HEK293 (cell line): ENCODE measurements at regions not wholly inside any gene's neighbourhood (a gene's known extent, or its start where the extent isn't known, plus 50 kb on each side); places are given as distances from the start of the nearest gene placed in this dataset.

ENCODE experiments used
- OSR2 ChIP-seq: fragments of 450-650 bp; formaldehyde crosslinking; IDR thresholded peaks from 2 replicates; pipeline ENCODE4 v1.5.1; 2016; ENCODE audit warnings: missing biosample characterization, missing genetic modification characterization
- ZNF624 ChIP-seq: fragments of 450-650 bp; formaldehyde crosslinking; IDR thresholded peaks from 2 replicates; pipeline ENCODE4 v1.5.1; 2017; ENCODE audit warnings: missing biosample characterization, missing genetic modification characterization
- TF ChIP-seq, protein P1 (sequence below): fragments of 450-650 bp; formaldehyde crosslinking; IDR thresholded peaks from 2 replicates; pipeline ENCODE4 v1.5.1; 2016; ENCODE audit warnings: missing biosample characterization, missing genetic modification characterization
- TF ChIP-seq, protein P2 (sequence below): fragments of 450-650 bp; formaldehyde crosslinking; IDR thresholded peaks from 2 replicates; pipeline ENCODE4 v1.5.1; 2016; ENCODE audit warnings: missing biosample characterization, missing genetic modification characterization

DNA sequence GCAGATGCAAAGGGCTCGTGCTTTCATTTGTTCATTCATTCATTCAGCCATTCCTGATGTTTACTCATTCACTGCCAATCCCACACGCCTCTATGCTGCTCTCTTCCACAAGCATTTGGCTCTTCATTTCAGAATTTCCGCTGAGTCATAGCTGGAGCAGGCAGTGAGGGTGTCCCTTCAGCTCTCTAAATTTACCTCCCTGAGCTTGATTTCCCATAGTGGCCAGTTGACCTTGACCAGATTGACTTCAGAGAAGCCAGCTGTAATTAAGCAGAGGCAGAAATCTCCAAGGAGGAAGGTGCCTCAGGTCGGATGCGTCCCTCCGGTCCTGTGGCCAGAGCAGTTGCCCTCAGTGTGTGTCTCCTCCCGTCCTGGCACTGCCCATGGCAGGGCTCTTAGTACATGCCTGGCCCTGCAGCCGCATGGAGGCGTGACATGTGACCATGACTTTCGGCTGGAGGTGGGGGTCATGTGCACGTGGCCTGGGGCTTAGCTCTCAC is 267.2 kb upstream of the ECI2 start:
- TF ChIP-seq, protein P1, sequence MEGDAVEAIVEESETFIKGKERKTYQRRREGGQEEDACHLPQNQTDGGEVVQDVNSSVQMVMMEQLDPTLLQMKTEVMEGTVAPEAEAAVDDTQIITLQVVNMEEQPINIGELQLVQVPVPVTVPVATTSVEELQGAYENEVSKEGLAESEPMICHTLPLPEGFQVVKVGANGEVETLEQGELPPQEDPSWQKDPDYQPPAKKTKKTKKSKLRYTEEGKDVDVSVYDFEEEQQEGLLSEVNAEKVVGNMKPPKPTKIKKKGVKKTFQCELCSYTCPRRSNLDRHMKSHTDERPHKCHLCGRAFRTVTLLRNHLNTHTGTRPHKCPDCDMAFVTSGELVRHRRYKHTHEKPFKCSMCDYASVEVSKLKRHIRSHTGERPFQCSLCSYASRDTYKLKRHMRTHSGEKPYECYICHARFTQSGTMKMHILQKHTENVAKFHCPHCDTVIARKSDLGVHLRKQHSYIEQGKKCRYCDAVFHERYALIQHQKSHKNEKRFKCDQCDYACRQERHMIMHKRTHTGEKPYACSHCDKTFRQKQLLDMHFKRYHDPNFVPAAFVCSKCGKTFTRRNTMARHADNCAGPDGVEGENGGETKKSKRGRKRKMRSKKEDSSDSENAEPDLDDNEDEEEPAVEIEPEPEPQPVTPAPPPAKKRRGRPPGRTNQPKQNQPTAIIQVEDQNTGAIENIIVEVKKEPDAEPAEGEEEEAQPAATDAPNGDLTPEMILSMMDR (tag by site-specific recombination): no peak
- TF ChIP-seq OSR2 (tag by site-specific recombination) (no peak), ZNF624 (tag by site-specific recombination) (no peak)
- TF ChIP-seq, protein P2, sequence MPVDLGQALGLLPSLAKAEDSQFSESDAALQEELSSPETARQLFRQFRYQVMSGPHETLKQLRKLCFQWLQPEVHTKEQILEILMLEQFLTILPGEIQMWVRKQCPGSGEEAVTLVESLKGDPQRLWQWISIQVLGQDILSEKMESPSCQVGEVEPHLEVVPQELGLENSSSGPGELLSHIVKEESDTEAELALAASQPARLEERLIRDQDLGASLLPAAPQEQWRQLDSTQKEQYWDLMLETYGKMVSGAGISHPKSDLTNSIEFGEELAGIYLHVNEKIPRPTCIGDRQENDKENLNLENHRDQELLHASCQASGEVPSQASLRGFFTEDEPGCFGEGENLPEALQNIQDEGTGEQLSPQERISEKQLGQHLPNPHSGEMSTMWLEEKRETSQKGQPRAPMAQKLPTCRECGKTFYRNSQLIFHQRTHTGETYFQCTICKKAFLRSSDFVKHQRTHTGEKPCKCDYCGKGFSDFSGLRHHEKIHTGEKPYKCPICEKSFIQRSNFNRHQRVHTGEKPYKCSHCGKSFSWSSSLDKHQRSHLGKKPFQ: no peak
